ENCODE measurements at regions not wholly inside any gene's neighbourhood (a gene's known extent, or its start where the extent isn't known, plus 50 kb on each side); places are given as distances from the start of the nearest gene placed in this dataset.

GRCh38 chr4:35684755-35685154, 559.6 kb downstream of the ARAP2 start:
- Histone ChIP-seq H3K79me2 (ENCODE audit: insufficient read depth, low read length) (no peaks in the 10 kb centered on the region), H4K5ac (ENCODE audit: insufficient read length, low read depth, low read length) (no peak overlapping the region), H3K9me3 (ENCODE audit: control insufficient read depth, low read depth, low read length) (no peaks in the 10 kb centered on the region), H3K27me3 (ENCODE audit: insufficient read depth, low read length) (no peaks in the 10 kb centered on the region), H3T11ph (ENCODE audit: low read length) (no peak overlapping the region), H3K9ac (ENCODE audit: extremely low read depth, insufficient read length, low read length) (no peak overlapping the region), H2BK120ac (ENCODE audit: low read depth, low read length, poor library complexity, severe bottlenecking) (no peak overlapping the region), H3K27ac (ENCODE audit: insufficient read length, low read depth, low read length) (no peak overlapping the region), H3K23ac (ENCODE audit: insufficient read length, low read depth, low read length) (no peak overlapping the region), H3K23me2 (ENCODE audit: insufficient read length, low read depth, low read length, poor library complexity, severe bottlenecking) (no peaks in the 10 kb centered on the region), H3K4me1 (ENCODE audit: insufficient read depth, low read length) (no peaks in the 10 kb centered on the region), H2AK5ac (ENCODE audit: insufficient read length, low read length) (no peak overlapping the region), H2BK12ac (ENCODE audit: insufficient read length, low read depth, low read length) (no peak overlapping the region), H2BK15ac (ENCODE audit: low read depth, low read length) (no peak overlapping the region), H3K18ac (ENCODE audit: insufficient read length, low read depth, low read length) (no peak overlapping the region), H3K4me2 (ENCODE audit: insufficient read depth, insufficient read length, low read length) (no peak overlapping the region), H2BK20ac (ENCODE audit: low read depth, low read length, poor library complexity, severe bottlenecking) (no peak overlapping the region), H4K20me1 (ENCODE audit: control insufficient read depth, insufficient read depth, insufficient read length) (no peaks in the 10 kb centered on the region), H4K8ac (replicated peaks; ENCODE audit: insufficient read length, low read depth, low read length) (no peak overlapping the region), H3K79me1 (ENCODE audit: insufficient read depth, low read depth, low read length, poor library complexity, severe bottlenecking) (no peaks in the 10 kb centered on the region), H2AFZ (ENCODE audit: low read length) (no peak overlapping the region), H2BK5ac (ENCODE audit: insufficient read length, low read length) (no peak overlapping the region), H4K91ac (ENCODE audit: insufficient read length, low read depth, low read length) (no peak overlapping the region), H3K56ac (ENCODE audit: insufficient read length, low read depth, low read length) (no peak overlapping the region), H3K14ac (ENCODE audit: insufficient read depth, low read length) (no peak overlapping the region), H3K4ac (ENCODE audit: low read depth, low read length) (no peak overlapping the region)
- no peak overlapping the region for H3K4me3 Mint-ChIP-seq
- H3K4me1 Mint-ChIP-seq, result no peaks in the 10 kb centered on the region
- H3K27me3 Mint-ChIP-seq (ENCODE audit: low read depth), result no peaks in the 10 kb centered on the region; the same call in 1 of the 2 replicates
- TF ChIP-seq CTCF (conservative IDR thresholded peaks at IDR 0.05), result no peak
- peaks cover 31 to 37% of the 10 kb centered on the region in 2 experiments for H3K9me3 Mint-ChIP-seq
- H3K36me3 Mint-ChIP-seq (ENCODE audit: insufficient read depth in 1 of 3, low read depth in 3 of 3), result peaks cover 10 to 29% (median 21%) of the 10 kb centered on the region in 3 experiments
- no CpG with 5 or more reads among the region's 1 CpG for WGBS (ENCODE audit: extremely low coverage, insufficient read length, low lambda C conversion rate)
- no peak overlapping the region for H3K27ac Mint-ChIP-seq
- no peak for DNase-seq

Measured in H9 (cell line).